MG63 (cell line): ENCODE measurements at regions not wholly inside any gene's neighbourhood (a gene's known extent, or its start where the extent isn't known, plus 50 kb on each side); places are given as distances from the start of the nearest gene placed in this dataset.
A peak's percentile ranks its signal among the peaks of the same experiment; 100 is the strongest.

Experiments
- DNase-seq: peaks from one replicate; pipeline ENCODE4 v3.0.0-alpha.2; 2020
- H3K27me3 ChIP-seq: fragments of 250-450 bp; sonication (Bioruptor Pico); 2 replicates; pipeline ENCODE4 v1.5.1; 2020; ENCODE audit warnings: mild to moderate bottlenecking, moderate library complexity
- H3K36me3 ChIP-seq: fragments of 250-450 bp; sonication (Bioruptor Pico); 2 replicates; pipeline ENCODE4 v1.5.1; 2020; ENCODE audit warnings: mild to moderate bottlenecking, moderate library complexity
- H3K4me3 ChIP-seq: fragments of 250-450 bp; sonication (Bioruptor Pico); 2 replicates; pipeline ENCODE4 v1.5.1; 2020; ENCODE audit warnings: mild to moderate bottlenecking, moderate library complexity
- H3K9me3 ChIP-seq: fragments of 250-450 bp; sonication (Bioruptor Pico); 2 replicates; pipeline ENCODE4 v1.5.1; 2020; ENCODE audit warnings: mild to moderate bottlenecking, moderate library complexity

DNA sequence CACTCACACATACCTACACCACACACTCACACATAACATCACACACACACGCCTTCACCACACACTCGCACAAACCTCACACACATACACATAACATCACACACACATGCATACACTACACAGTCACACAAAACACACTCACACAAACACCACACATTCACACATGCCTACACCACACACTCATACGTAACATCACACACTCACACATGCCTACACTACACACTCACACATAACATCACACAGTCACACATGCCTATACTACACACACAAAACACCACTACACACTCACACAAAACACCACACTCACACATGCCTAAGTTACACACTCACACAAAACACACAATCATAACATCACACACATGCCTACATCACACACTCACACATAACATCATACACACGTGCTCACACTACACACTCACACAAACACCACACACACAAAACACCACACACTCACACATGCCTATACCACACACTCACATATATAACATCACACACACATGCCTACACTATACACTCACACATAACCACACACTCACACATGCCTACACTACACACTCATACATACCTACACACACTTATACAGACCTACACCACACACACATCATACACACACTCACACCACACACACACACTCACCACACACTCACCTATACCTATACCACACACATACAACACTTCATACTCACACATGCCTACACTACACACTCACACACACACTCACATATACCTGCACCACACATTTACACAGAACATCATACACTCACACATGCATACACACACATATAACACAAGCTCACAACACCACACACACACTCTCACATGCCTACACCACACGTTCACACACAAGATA, 383.5 kb downstream of the C6orf118 start:
- DNase-seq: no peak
- Histone ChIP-seq H3K36me3 (no peaks in the 10 kb centered on the region), H3K4me3 (no peak overlapping the region), H3K27me3 (no peaks in the 10 kb centered on the region), H3K9me3 (no peaks in the 10 kb centered on the region)

DNA sequence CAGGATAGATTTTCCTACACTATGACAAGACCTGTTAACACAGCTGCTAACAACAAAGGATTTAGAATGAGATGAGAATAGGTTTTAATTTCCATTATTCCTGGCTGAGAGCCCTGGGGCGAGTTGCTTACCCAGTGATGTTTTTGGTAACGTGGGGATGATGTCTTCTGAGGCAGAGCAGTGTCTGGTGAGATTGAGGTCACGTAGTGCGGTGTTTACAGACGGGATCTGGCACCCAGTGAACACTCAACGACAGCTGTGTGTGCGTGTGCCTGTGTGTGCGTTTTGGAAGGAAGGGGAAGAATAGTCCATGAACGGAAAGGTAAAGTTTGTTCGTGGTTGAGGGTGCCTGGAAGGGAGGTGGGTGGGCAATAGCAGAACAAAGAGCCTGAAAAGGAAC, 384.7 kb downstream of the C6orf118 start:
- Histone ChIP-seq H3K27me3 (no peaks in the 10 kb centered on the region), H3K4me3 (no peak overlapping the region)
- no peak for DNase-seq

DNA sequence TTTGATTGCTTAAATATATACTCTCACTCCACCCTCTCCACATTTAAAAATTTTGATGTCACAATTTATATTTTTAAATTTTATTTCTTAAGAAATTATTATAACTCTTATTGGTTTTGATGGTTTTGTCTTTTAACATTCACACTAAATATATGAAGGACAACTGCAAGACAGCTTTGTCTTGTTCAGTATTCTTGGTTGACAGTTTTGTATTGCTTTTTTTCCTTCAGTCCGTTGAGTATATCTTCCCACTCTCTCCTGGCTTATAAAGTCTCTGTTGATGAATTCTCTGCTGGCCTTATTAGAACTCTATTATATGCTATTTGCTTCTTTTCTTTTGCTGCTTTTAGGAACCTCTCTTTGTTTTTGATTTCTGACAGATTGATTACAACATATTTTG, 392.2 kb downstream of the C6orf118 start:
- DNase-seq: no peak
- Histone ChIP-seq H3K27me3 (no peaks in the 10 kb centered on the region), H3K36me3 (no peaks in the 10 kb centered on the region)

More for the DNA sequence above, 384.7 kb downstream of the C6orf118 start:
- no peaks in the 10 kb centered on the region for H3K9me3 ChIP-seq
- H3K36me3 ChIP-seq: no peaks in the 10 kb centered on the region

DNA sequence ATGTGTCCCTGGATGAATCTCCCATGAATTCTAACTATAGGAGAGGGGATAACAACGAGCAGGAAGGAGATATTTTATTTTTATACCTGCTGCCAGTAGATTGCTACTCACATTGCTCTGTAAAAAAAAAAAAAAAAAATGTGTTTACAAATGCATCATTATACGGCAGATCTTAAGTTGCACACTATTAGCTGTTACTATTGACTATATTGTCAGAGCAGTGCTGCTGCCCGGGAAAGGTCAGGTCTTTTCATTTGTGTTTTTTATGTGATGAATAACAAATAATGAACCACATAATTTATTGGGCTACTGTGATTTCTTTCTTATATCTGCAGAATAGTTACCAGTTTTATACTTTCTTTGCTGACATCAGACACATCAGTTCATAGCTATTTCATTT, 393.3 kb downstream of the C6orf118 start:
- Histone ChIP-seq H3K36me3 (no peaks in the 10 kb centered on the region), H3K27me3 (no peaks in the 10 kb centered on the region; the same call in 1 of the 2 replicates), H3K4me3 (no peak overlapping the region), H3K9me3 (no peaks in the 10 kb centered on the region; the same call in 1 of the 2 replicates)
- DNase-seq: no peak

More for the DNA sequence above, 392.2 kb downstream of the C6orf118 start:
- no peak overlapping the region for H3K4me3 ChIP-seq
- H3K9me3 ChIP-seq: no peaks in the 10 kb centered on the region; the same call in 1 of the 2 replicates

DNA sequence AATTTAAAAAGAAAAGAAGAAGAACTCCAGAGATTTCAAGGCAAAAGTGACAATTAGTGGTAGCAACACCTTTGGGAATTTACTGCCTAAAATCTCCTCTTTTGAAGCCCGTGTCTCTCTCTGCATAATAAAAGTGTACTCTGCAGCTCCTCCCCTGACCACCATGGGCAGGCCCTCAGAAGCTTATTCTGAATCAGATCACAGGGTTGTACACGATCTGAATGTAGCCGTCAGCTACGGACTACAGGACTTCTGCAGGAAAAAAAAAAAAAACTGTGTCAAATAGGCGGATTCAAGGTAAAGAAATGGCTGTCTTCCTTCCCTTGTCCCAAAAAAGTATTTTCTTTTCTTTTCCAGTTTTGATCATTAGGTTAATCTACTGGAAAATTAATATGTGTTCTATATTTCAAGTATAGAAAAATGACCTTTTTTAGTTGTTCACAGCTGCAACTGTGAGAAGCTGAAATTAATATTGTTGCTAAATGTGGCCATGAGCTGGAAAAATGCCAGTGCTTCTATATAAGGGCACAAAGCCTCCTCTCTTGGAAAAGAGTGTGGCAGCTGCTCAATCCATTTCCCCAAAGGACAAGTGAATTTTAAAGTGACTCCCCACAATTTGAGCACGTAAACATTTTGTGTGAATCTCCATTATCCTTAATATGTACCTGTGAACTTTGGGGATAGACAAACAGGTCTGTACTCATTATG, 397.4 kb downstream of the C6orf118 start:
- Histone ChIP-seq H3K36me3 (no peaks in the 10 kb centered on the region), H3K4me3 (peak overlapping the region; percentile 23; the same call in 1 of the 2 replicates), H3K9me3 (no peaks in the 10 kb centered on the region), H3K27me3 (no peaks in the 10 kb centered on the region; the same call in 1 of the 2 replicates)
- peak; percentile 2 for DNase-seq

DNA sequence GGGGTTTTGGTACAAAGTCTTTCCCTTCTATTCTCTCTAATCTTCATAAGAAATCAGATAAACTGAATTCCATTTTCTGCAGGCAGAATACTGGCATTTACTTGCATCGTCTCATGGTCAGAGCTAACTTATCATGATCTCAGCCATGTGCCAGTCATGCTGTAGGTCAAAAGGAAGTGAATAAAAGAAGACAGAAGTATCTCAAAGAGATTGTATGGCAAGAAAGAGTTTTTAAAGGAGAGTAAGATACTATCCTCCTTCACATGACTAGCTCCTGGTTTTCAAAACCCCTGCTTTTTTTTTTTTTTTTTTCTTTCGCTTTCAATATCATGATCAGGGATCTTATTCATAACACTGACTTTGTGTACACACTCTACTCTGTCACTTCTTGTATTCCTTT, 398.3 kb downstream of the C6orf118 start:
- Histone ChIP-seq H3K4me3 (peak overlapping the region; percentile 23), H3K9me3 (no peaks in the 10 kb centered on the region)
- DNase-seq: no peak

DNA sequence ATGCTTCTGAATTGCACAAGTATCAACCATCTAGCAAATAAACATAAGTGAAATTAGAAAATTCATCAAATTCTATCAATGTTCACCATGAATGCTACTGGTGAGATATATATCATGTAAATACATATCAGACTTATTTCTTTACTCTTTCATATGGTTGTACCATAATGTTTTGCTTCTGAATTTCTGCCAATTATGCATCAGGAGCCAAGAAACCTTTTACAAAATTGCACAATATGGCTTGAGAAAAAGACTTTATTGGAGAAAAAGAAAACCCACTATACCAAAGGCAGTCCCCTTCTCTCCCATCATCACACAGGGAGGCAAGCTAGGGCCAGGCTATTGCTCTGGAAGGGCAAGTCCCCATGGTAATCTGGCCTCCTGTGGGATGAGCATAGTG, 402.6 kb downstream of the C6orf118 start:
- H3K36me3 ChIP-seq: no peaks in the 10 kb centered on the region
- no peaks in the 10 kb centered on the region for H3K27me3 ChIP-seq
- no peak overlapping the region for H3K4me3 ChIP-seq
- no peak for DNase-seq
- H3K9me3 ChIP-seq: no peaks in the 10 kb centered on the region

More for the DNA sequence above, 398.3 kb downstream of the C6orf118 start:
- H3K27me3 ChIP-seq: no peaks in the 10 kb centered on the region; the same call in 1 of the 2 replicates
- no peaks in the 10 kb centered on the region for H3K36me3 ChIP-seq

DNA sequence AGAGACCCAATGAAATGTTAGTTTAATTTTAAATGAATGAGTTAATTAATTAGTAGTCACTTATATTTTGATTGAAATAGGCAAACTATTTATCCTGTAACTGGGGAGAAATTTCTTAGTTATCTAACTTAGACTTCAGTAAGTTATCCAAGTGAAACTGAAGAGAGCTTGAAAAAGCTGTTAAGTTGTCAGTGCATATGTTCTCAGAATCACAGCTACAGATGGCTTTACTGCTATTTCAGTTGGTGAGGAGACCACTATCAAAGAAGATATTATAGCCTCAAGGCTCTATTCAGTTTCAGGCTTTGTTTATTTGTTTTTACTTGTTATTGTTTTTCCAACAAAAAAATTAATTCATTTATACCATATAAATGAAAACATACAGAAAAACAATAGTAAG, 404.1 kb downstream of the C6orf118 start:
- Histone ChIP-seq H3K4me3 (no peak overlapping the region), H3K27me3 (no peaks in the 10 kb centered on the region), H3K9me3 (no peaks in the 10 kb centered on the region), H3K36me3 (no peaks in the 10 kb centered on the region)
- DNase-seq: no peak

DNA sequence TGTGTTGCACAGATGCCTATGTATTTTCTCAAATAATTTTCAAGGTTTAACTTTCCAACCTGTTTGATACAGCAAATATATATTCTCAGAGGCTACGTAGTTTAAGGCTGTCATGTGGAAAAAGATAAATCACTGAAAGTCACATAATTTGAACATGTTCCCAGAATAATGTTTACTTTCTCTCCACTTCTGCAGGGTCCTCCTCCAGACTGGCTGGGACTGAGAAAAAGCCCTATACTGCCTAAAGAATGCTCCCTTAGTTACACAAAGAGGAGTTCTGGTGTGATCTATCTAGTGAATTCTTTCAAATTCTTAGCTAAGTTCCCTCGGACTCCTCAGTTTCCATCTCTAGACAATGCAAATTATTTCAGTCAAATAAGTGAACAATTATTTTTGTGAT, 411.0 kb downstream of the C6orf118 start:
- no peak for DNase-seq
- Histone ChIP-seq H3K36me3 (no peaks in the 10 kb centered on the region), H3K27me3 (no peaks in the 10 kb centered on the region), H3K4me3 (no peak overlapping the region), H3K9me3 (no peaks in the 10 kb centered on the region)

DNA sequence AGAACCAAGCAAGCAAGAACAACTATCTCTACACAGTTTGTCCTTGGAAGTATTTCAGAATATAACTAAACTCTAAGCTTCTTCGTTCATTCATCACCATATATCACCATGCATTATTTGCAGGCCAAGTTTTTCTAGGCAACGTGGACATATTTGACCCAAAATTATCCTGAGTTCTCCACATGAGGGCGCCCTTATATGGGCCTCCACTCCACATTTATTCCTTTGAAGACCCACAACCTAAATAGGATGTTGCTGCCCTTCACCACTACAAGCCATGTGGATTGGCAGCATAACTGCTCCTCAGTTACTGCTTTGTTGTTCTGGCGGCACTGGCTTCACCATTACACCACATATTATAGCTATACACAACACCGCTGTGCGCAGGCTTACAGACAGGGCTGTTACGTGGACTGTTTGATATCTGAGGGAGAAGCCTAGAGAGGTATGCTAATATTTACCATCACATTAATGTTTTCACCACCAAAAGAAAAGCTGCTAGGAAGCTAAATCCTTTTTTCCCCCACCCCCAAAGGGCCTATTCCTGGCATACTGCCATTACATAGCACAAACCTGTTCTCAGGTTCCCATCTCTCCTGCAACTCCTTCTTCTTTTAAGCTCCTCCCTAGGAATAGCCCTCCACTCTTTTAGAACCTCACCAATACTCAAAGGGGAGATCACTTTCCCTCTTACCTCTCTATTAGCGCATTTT, 411.7 kb downstream of the C6orf118 start:
- no peaks in the 10 kb centered on the region for H3K9me3 ChIP-seq
- no peaks in the 10 kb centered on the region for H3K27me3 ChIP-seq
- no peak for DNase-seq
- no peak overlapping the region for H3K4me3 ChIP-seq
- no peaks in the 10 kb centered on the region for H3K36me3 ChIP-seq

DNA sequence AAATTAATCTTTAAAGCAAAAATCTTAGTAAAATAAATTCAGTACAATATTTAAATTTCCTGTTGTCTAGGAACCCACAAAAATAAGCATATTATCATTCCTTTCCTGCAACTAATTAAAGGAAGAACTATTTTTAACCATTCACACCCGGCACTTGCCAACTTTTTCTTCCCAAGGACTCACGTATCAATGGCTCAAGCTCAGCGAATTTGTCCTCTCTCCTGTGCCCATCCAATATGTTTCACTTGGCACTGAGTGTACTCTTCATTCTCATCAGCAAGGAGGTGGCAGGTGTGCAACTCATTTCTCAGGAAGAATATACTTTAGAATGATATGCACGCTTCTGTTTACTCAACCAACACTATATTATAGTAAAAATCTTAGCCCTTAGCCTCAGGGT, 419.4 kb downstream of the C6orf118 start:
- Histone ChIP-seq H3K27me3 (no peaks in the 10 kb centered on the region), H3K36me3 (no peaks in the 10 kb centered on the region)

DNA sequence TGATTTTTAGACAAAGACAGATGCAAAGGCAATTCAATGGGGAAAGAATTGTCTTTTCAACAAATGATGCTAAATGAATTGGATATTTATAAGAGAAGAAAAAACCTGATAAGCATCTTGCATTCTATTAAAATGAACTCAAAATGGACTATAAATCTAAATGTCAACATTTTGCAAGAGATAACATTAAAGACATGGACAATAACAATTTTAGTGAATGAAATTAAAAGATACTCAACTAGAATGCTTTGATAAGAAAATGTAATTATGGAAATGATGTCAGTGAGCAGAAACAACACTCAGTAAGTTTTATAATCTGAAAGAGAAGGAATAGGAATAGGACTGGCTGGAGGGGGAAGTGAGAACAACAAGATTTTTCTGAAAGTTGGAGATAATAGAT, 421.7 kb downstream of the C6orf118 start:
- no peak for DNase-seq
- Histone ChIP-seq H3K4me3 (no peak overlapping the region), H3K27me3 (no peaks in the 10 kb centered on the region), H3K36me3 (no peaks in the 10 kb centered on the region), H3K9me3 (no peaks in the 10 kb centered on the region)

More for the DNA sequence above, 419.4 kb downstream of the C6orf118 start:
- H3K9me3 ChIP-seq: no peaks in the 10 kb centered on the region
- no peak for DNase-seq
- H3K4me3 ChIP-seq: no peak overlapping the region

DNA sequence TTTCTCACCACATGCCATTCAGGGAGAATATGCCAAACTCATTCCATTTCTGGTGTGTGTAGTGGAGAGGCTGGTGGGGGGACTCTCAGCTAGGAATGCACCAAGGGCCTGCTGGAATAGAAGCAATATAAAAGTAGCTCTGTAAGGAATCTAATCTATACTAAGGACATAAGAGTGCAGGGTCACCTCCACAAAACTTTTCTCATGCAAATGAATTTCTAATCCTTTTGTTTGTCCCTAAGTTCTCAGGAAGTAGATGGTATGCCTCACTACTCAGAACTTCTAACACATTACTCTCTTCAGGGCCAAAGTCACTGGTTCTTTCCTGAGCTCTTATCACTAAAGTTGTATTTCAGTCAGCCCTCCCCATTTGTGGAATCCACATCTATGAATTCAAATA, 427.2 kb downstream of the C6orf118 start:
- Histone ChIP-seq H3K36me3 (no peaks in the 10 kb centered on the region), H3K4me3 (no peak overlapping the region), H3K9me3 (no peaks in the 10 kb centered on the region), H3K27me3 (no peaks in the 10 kb centered on the region)
- DNase-seq: no peak

DNA sequence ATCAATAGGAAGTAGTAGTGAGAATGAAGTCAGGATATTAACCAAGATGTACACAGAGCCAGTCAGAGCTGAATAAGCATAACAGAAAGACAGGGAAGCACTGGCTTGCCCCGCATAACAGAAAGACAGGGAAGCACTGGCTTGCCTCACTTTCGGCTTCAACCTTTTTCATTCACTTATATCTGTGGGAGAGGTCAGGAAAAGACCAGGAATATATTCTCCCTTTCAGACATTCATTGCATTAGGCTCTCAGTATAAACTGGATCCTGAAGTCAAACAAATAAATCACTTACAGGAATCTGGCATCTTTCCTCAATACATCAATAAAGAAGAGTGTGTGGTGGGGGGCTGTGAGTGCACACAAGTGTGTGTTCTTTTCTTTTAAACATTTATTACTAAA, 437.6 kb downstream of the C6orf118 start:
- no peaks in the 10 kb centered on the region for H3K9me3 ChIP-seq
- no peaks in the 10 kb centered on the region for H3K27me3 ChIP-seq
- H3K36me3 ChIP-seq: no peaks in the 10 kb centered on the region
- no peak for DNase-seq
- H3K4me3 ChIP-seq: no peak overlapping the region

DNA sequence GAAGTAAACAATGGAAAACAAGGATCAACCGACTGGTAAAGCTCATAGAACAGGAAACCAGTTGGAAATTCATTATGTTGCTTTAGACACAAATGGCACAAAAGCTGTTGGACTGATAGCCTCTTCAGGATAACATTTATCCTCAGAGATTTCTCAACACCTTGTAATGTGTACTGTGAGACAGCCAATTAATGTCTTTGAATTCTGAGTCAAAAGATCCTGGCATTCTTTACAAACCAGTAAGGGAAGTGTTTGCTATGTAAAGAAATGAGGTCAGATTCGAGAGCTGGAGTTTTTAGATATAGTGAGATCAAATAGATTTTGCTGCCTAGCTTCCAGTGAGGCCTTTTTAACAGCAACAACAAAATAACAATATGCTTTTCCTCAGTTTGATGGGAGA, 439.2 kb downstream of the C6orf118 start:
- Histone ChIP-seq H3K4me3 (no peak overlapping the region), H3K27me3 (no peaks in the 10 kb centered on the region), H3K9me3 (no peaks in the 10 kb centered on the region), H3K36me3 (no peaks in the 10 kb centered on the region)
- DNase-seq: no peak

DNA sequence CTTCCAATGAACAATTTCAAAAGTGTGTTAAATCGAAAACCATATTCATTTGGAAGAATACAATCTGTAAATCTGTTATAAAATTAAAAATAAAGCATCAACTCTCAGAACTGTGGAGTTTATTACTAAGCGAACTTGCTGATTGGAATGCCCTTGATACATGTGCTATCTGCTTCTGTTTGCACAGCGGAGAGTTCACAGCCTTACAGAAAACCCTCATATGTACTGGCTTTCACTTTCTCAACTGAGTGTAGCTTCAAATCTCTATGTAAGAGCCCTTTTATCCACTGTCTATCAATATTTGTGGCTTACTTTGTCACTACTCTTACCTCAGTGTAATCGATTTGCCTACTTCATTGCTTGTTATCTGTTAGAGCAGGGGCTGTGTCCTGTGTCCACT, 447.4 kb downstream of the C6orf118 start:
- DNase-seq: no peak
- H3K36me3 ChIP-seq: no peaks in the 10 kb centered on the region

DNA sequence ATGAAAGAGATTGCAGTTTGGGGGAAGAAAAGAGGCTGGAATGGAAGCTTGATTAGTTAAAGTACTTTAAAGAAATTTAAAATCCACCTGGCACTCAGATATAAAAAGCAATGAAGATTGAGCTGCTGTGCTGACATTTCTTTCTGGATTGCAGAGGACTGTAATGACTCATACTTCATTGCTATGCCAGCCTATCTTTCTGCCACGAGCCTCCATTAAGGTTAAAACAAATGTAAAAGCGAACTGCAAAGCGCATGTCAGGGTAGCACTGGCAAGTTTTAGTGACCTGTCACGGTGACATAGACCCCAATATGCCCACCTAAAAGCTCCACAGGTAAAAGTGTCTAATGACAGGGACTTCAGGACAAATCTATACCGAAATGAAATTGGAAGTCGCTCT, 449.6 kb downstream of the C6orf118 start:
- Histone ChIP-seq H3K27me3 (no peaks in the 10 kb centered on the region), H3K4me3 (peak overlapping the region; percentile 21; the same call in 1 of the 2 replicates), H3K9me3 (no peaks in the 10 kb centered on the region), H3K36me3 (no peaks in the 10 kb centered on the region)
- no peak for DNase-seq

More for the DNA sequence above, 447.4 kb downstream of the C6orf118 start:
- Histone ChIP-seq H3K27me3 (no peaks in the 10 kb centered on the region), H3K4me3 (no peak overlapping the region), H3K9me3 (no peaks in the 10 kb centered on the region)
